CD4-positive, alpha-beta T cell (primary cell): ENCODE measurements at regions not wholly inside any gene's neighbourhood (a gene's known extent, or its start where the extent isn't known, plus 50 kb on each side); places are given as distances from the start of the nearest gene placed in this dataset.

ENCODE experiments used
- ATAC-seq: fragments of 200-7000 bp; cut with Tn5 transposase; one replicate; pipeline ENCODE4 v1.10.0; 2022; ENCODE audit warnings: mild to moderate bottlenecking; ENCODE audit not compliant: poor library complexity
- CTCF ChIA-PET: fragments of 350-600 bp; sonication (Branson Sonifier 250); formaldehyde crosslinking; loops from one replicate; lab custom pipeline; 2021; ENCODE audit warnings: antibody characterized with exemption, inconsistent platforms; lab: Charles Lee
- POLR2A ChIA-PET: fragments of 350-600 bp; sonication (Branson Sonifier 250); formaldehyde crosslinking; loops from one replicate; lab custom pipeline; 2021; ENCODE audit warnings: antibody characterized with exemption, inconsistent platforms; lab: Charles Lee
- DNase-seq, 14 experiments: peaks; one replicate each; pipeline ENCODE4 v3.0.0-alpha.2; 2013 to 2020; ENCODE audit warnings: mixed read lengths in 2 of 14
- H3K27ac ChIP-seq, 2 donors: one replicate each; pipeline versions ENCODE4 v1.5.1 to v1.7.0; 2013; ENCODE audit warnings: low read length in 2 of 2, low read depth in 1 of 2, mild to moderate bottlenecking in 1 of 2
- H3K27me3 ChIP-seq, 2 experiments: 1 replicate in 1 of 2; 2 replicates in 1 of 2; pipeline versions ENCODE4 v1.6.1 to v1.7.0; 2013; ENCODE audit warnings: low read length in 2 of 2, control low read depth in 1 of 2, mild to moderate bottlenecking in 1 of 2, moderate library complexity in 1 of 2; ENCODE audit not compliant: insufficient read depth in 2 of 2, control insufficient read depth in 1 of 2
- H3K36me3 ChIP-seq: one replicate; pipeline ENCODE4 v1.6.1; 2013; ENCODE audit warnings: low read length, control low read depth; ENCODE audit not compliant: insufficient read depth
- H3K4me1 ChIP-seq: one replicate; pipeline ENCODE4 v1.6.1; 2013; ENCODE audit warnings: low read length, control low read depth; ENCODE audit not compliant: insufficient read depth
- H3K4me3 ChIP-seq: one replicate; pipeline ENCODE4 v1.5.1; 2013; ENCODE audit warnings: mild to moderate bottlenecking, low read length, moderate library complexity
- H3K9me3 ChIP-seq, 2 experiments: 1 replicate in 1 of 2; 2 replicates in 1 of 2; pipeline versions ENCODE4 v1.6.1 to v1.7.0; 2013; ENCODE audit warnings: low read length in 2 of 2, mild to moderate bottlenecking in 2 of 2, control low read depth in 1 of 2, moderate library complexity in 1 of 2; ENCODE audit not compliant: control insufficient read depth in 1 of 2, insufficient read depth in 1 of 2
- H3K27ac Mint-ChIP-seq: one replicate; pipeline ENCODE4 v1.8.0; 2020; ENCODE audit warnings: mixed read lengths
- H3K27me3 Mint-ChIP-seq: one replicate; pipeline ENCODE4 v1.8.0; 2021; ENCODE audit warnings: mixed read lengths
- H3K36me3 Mint-ChIP-seq: one replicate; pipeline ENCODE4 v1.8.0; 2021; ENCODE audit warnings: low read depth, mixed read lengths
- H3K4me1 Mint-ChIP-seq: one replicate; pipeline ENCODE4 v1.8.0; 2021; ENCODE audit warnings: low read depth, mixed read lengths
- H3K4me3 Mint-ChIP-seq: one replicate; pipeline ENCODE4 v1.8.0; 2020; ENCODE audit warnings: mild to moderate bottlenecking, mixed read lengths
- H3K9me3 Mint-ChIP-seq: one replicate; pipeline ENCODE4 v1.8.0; 2020; ENCODE audit warnings: mixed read lengths
- intact Hi-C, 2 experiments: fragments of 100-400 bp; cut with DNase I in 1 of 2; cut with micrococcal nuclease in 1 of 2; formaldehyde crosslinking; loops; one replicate each; pipeline versions ENCODE4 v1.15.1 to v1.9.0; 2023 to 2025; cut with DNase I, micrococcal nuclease
- TF ChIP-seq, protein P1 (sequence below): fragments of 200-600 bp; IDR thresholded peaks from one replicate; pipeline ENCODE4 v1.8.0; 2022; ENCODE audit warnings: antibody characterized with exemption, mild to moderate bottlenecking

DNA sequence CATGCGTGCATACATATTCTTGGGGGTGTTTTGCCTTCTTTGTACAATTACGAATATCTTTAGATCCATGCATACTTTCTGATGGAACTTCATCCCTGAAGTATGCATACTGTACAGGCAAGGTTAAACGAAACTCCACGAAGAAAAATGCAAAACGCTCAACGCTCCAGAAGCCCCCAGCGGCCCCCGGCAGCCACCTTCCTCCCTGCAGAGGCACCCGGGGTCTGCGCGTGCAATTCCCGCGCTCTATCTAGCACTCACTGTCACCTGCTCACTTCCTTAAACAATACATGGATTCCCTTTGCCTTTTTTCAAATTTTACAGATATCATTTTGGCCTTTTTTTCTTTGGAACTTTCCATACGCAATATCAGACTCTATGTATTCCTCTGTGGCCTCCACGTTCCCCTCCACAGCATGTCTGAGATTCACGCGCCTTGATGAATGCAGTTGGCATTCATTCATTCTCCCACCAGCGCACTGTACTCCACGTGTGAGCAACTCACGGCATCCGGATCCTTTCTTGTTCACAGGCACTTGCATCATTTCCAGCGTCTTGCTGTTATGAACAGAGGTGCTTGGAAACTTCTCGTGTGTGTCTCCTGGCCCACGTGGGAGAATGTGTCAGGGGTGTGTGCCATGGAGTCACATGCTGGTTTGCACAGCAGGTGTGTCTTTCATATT, 214.3 kb downstream of the CTTN start:
- ChIA-PET POLR2A (no interaction called here), CTCF (no interaction called here)
- H3K27ac Mint-ChIP-seq = no peak overlapping the region
- H3K4me1 ChIP-seq = no peaks in the 10 kb centered on the region
- H3K27ac ChIP-seq = no peak overlapping the region
- H3K4me3 ChIP-seq = no peak overlapping the region
- DNase-seq (no peak), ATAC-seq (no peak)
- intact Hi-C loops = no loop called here
- no peaks in the 10 kb centered on the region for H3K4me1 Mint-ChIP-seq
- H3K36me3 Mint-ChIP-seq = no peaks in the 10 kb centered on the region
- no peak overlapping the region for H3K4me3 Mint-ChIP-seq
- H3K27me3 ChIP-seq = peaks cover 0 to 2% of the 10 kb centered on the region in 2 experiments
- peaks cover 9 to 33% of the 10 kb centered on the region in 2 experiments for H3K9me3 ChIP-seq
- H3K36me3 ChIP-seq = no peaks in the 10 kb centered on the region
- no peaks in the 10 kb centered on the region for H3K9me3 Mint-ChIP-seq
- H3K27me3 Mint-ChIP-seq = peaks cover 9% of the 10 kb centered on the region
- TF ChIP-seq, protein P1, sequence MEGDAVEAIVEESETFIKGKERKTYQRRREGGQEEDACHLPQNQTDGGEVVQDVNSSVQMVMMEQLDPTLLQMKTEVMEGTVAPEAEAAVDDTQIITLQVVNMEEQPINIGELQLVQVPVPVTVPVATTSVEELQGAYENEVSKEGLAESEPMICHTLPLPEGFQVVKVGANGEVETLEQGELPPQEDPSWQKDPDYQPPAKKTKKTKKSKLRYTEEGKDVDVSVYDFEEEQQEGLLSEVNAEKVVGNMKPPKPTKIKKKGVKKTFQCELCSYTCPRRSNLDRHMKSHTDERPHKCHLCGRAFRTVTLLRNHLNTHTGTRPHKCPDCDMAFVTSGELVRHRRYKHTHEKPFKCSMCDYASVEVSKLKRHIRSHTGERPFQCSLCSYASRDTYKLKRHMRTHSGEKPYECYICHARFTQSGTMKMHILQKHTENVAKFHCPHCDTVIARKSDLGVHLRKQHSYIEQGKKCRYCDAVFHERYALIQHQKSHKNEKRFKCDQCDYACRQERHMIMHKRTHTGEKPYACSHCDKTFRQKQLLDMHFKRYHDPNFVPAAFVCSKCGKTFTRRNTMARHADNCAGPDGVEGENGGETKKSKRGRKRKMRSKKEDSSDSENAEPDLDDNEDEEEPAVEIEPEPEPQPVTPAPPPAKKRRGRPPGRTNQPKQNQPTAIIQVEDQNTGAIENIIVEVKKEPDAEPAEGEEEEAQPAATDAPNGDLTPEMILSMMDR = no peak

- no peak for ATAC-seq
- Histone ChIP-seq H3K4me3 (no peak overlapping the region), H3K4me1 (no peaks in the 10 kb centered on the region), H3K27me3 (peaks cover 0 to 2% of the 10 kb centered on the region in 2 experiments), H3K9me3 (peaks cover 9 to 42% of the 10 kb centered on the region in 2 experiments), H3K27ac (no peak overlapping the region), H3K36me3 (no peaks in the 10 kb centered on the region)
- POLR2A ChIA-PET = no interaction called here
- Mint-ChIP-seq H3K4me1 (no peaks in the 10 kb centered on the region), H3K27ac (no peak overlapping the region), H3K9me3 (no peaks in the 10 kb centered on the region), H3K27me3 (peaks cover 5% of the 10 kb centered on the region), H3K4me3 (no peak overlapping the region), H3K36me3 (no peaks in the 10 kb centered on the region)
- CTCF ChIA-PET = no interaction called here
- intact Hi-C loops = no loop called here
- TF ChIP-seq, protein P1 = no peak
- no peak for DNase-seq
Measured at GRCh38 chr11:70614034-70614681, 215.8 kb downstream of the CTTN start.

DNA sequence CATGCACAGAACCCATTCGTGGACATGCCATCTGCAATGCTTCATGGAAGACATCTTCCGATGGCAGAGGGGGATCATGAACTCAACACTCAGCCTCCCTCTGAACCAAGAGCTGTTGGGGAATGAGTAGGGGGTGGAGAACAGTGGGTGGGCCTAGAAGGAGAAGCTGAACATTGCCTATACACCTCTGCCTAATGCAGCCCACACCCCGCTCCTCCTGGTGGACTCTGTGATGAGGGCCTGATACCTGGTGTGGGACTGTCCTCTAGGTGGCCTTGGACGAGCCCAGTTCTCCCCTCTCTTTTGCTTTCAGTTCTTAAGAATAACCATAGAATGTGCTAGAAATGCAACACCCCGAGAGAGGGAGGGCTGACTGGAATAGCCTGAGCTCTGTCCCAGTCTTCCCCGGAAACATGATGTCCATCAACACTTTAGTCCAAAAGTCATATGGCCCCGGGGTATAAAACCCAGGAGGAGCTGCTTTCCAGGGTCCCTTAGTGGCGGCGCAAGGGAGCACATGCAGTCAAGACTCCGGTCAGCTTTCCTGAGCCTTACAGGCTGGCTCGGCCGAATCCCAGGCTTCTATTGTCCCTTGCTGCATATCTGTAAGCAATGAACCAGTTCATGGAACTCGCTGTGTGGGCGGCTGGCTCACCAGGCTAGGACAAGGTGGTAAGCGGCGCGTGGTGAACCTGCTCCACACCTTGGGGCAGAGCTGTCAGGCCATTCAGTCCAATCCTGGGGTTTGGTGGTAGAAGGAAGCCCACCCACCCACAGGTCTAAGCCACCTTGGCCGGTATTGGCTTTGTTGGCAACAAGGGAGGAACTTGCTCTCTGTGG, 216.9 kb downstream of the CTTN start:
- Mint-ChIP-seq H3K9me3 (no peaks in the 10 kb centered on the region), H3K27me3 (peaks cover 5% of the 10 kb centered on the region), H3K4me3 (no peak overlapping the region), H3K27ac (no peak overlapping the region), H3K4me1 (no peaks in the 10 kb centered on the region), H3K36me3 (no peaks in the 10 kb centered on the region)
- POLR2A ChIA-PET = no interaction called here
- no peak for DNase-seq
- Histone ChIP-seq H3K27me3 (peaks cover 0 to 2% of the 10 kb centered on the region in 2 experiments), H3K27ac (no peak overlapping the region), H3K36me3 (no peaks in the 10 kb centered on the region), H3K9me3 (peaks cover 9 to 51% of the 10 kb centered on the region in 2 experiments), H3K4me1 (no peaks in the 10 kb centered on the region), H3K4me3 (no peak overlapping the region)
- ATAC-seq = no peak
- intact Hi-C loops = no loop called here
- TF ChIP-seq, protein P1 = no peak
- CTCF ChIA-PET = no interaction called here
